ENCODE measurements at regions not wholly inside any gene's neighbourhood (a gene's known extent, or its start where the extent isn't known, plus 50 kb on each side); places are given as distances from the start of the nearest gene placed in this dataset.

GRCh38 chr1:116260621-116261020, 112.4 kb upstream of the ATP1A1 start:
- intact Hi-C loops (cut with DNase I): no loop called here
- no peak for DNase-seq

GRCh38 chr1:116261227-116261626, 111.8 kb upstream of the ATP1A1 start:
- DNase-seq: no peak
- intact Hi-C loops (cut with DNase I): no loop called here

GRCh38 chr1:116262207-116262994, 110.6 kb upstream of the ATP1A1 start:
- DNase-seq: no peak
- intact Hi-C loops (cut with DNase I): no loop called here

- intact Hi-C loops (cut with DNase I): no loop called here
- DNase-seq: no peak
These were observed 110.1 kb upstream of the ATP1A1 start for GRCh38 chr1:116262995-116263385.

DNA sequence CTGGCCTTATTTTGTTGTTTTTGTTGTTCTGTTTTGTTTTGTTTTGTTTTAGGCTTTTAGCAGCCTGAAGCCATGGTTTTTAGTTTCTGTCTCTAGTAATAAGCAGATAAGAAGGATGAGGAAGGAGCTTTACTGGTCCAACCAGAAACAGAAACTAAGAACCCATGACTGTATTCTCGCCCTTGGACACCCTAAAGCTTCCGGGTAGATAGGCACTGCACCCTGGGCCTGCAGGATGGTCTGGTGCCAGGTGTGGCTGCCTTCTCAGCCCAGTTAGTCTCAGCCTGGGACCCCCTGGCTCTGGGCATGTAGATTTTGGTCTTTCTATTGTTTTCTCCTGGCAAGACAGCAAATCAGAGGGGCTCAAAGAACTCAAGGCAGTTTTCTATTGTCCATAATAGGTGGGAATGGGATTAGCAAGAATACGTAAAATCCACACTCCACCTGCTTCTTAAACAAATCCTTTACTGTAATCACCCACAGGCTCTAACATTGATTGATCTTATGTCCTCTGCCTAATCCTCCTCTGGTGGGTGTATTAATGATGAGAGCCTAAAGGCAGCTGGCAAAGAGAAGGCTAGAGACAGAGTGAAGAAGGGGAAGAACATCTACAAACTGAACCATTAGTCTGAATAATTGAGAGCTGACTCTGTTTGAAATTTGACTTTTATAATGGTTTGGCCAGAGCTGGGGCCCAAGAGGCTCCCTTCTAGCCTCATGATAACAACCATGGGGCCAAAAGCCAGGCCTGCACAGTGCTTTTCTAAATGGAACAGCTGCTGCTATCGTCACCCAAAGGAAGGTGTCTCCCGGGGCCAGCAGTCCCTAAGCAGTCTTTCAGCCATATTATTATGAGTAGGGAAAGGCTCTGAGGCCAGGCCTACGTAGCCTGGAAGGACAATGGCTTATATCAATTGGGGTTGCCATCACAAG, 106.8 kb upstream of the ATP1A1 start:
- intact Hi-C loops (cut with DNase I): no loop called here
- DNase-seq: no peak

DNA sequence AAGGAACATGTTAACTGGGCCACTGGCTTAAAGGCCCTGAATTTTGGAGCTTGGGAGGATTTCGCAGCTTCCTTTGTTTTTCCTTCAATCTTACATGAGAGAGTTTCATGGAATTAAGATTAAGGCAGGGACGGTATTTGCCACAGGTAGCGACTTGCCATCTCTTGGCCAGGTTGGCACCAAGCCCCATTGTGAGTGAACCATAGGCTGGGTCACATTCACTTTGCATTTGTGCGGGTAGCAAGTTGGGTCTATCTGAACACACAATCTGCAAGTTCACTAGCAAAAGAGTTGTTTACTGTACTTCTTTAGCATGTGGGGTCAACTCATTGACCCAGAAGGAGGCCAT, 106.2 kb upstream of the ATP1A1 start:
- DNase-seq: no peak
- intact Hi-C loops (cut with DNase I): no loop called here

DNA sequence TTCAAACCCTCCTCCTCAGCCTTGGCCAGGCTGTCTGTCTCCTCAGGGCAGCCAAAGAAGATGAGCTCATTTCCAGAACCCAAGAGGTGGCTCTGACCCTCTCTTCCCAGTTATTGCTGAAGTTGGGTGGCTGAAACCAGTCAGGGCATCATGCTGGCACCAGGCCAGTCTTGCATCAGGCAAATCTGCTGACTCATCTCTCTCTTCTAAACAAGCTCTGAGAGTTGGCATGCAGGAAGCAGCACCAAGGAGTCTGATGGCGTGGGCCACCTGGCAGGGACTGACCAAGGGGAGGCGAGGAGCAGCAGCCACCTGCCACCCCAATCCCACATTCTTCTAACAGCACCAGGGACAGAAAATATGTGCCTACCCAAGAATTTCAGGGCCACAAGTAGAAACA, 104.8 kb upstream of the ATP1A1 start:
- intact Hi-C loops (cut with DNase I): no loop called here
- DNase-seq: peak; percentile 26 to 91 (median 54)

DNA sequence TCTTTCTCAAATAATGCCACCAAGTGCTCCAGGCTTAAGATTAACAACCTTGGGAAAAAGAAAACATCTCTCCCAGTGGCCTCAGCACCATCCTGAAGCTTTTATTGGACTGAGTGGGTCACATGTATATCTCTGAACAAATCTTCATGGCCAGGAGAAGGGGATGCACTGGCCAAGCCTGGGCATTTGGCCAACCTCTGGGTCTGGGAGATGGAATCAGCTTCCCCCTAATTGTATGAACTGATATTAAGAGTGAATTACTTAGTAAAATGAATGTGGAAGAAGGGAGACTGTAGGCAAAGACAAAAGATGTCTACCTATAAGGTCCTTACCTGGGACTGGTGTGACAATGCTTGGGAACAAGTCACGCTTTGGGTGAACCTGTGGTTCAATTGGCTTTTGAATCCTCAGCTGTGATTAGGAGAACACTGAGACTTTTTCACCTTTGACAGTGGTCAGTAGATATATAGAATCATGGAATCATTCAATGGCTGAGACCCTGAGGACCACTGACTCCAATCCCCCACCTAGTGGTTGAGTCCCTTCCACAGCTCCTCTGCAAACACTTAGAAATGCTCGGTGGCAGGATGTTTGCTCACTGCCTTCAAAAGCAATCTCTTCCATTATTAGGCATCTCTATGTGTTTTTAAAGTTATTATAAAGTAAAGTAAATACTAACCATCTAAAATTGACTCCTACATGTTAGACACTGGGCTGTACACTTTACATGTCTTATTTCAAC, 102.6 kb upstream of the ATP1A1 start:
- intact Hi-C loops (cut with DNase I): no loop called here
- DNase-seq: no peak

- DNase-seq: no peak
- intact Hi-C loops (cut with DNase I): no loop called here
These were observed 99.8 kb upstream of the ATP1A1 start for GRCh38 chr1:116273042-116273783.

DNA sequence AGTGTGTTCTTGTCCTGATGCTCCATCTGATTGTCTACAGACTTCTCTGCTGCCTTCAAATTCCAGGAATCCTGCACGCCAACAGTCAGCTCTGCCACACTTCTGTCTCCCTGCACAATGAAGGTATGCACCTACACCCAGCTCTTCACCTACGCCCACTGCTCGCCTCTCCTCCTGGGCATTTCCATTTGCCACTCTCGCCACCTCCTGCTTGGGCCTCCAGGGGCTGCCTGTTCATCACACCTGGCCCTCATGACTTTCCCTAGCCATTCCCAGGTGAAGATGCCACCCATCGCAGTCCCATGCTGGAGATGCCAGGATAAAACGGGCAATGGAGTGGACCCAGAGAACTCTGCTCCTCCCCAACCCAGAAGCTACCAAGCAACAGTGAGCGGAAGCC, 96.5 kb upstream of the ATP1A1 start:
- DNase-seq: peak in 2 of 10 donors; percentile 54 to 64
- intact Hi-C loops (cut with DNase I): no loop called here

DNA sequence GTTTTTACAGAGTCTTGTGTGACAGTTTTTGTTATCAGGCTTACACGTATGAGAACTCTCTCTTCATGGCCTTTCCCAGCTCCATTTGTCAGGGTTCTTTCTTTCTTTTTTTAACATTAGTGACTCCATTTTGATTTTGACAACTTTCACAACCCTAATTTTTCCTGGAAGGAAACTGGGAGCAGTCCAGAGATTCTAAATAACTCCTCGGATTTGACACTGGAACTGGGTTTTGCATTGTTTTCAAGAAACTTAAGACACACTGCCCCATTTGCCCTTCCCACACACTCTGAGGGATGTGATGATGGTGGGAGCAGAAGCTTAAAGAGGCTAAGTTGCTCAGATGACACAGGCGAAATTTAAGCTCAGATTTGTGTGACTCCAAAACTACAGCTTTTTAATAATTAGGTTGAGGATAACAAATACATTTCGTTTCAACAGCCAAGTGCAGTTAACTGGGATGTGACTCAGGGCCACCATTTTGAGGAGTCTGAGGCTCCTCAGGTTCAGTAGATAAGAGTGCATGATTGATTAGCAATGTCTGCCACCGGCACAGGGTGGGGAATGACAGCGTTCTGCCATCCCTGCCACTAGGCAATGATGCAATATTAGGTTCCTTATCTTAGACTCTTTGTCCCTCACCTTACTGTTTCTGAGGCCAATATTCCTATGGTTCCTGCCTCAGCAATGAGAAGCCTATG, 95.1 kb upstream of the ATP1A1 start:
- DNase-seq: no peak
- intact Hi-C loops (cut with DNase I): no loop called here

- intact Hi-C loops (cut with DNase I): no loop called here
- DNase-seq: no peak
These were observed 94.5 kb upstream of the ATP1A1 start for GRCh38 chr1:116278541-116278866.

- DNase-seq: no peak
- intact Hi-C loops (cut with DNase I): no loop called here
These were observed 93.3 kb upstream of the ATP1A1 start for GRCh38 chr1:116279715-116280114.

GRCh38 chr1:116284819-116285390, 88.1 kb upstream of the ATP1A1 start:
- DNase-seq: no peak
- intact Hi-C loops (cut with DNase I): no loop called here

GRCh38 chr1:116286541-116286971, 86.5 kb upstream of the ATP1A1 start:
- no peak for DNase-seq
- intact Hi-C loops (cut with DNase I): no loop called here

GRCh38 chr1:116287341-116288200, 85.5 kb upstream of the ATP1A1 start:
- no peak for DNase-seq
- intact Hi-C loops (cut with DNase I): no loop called here

DNA sequence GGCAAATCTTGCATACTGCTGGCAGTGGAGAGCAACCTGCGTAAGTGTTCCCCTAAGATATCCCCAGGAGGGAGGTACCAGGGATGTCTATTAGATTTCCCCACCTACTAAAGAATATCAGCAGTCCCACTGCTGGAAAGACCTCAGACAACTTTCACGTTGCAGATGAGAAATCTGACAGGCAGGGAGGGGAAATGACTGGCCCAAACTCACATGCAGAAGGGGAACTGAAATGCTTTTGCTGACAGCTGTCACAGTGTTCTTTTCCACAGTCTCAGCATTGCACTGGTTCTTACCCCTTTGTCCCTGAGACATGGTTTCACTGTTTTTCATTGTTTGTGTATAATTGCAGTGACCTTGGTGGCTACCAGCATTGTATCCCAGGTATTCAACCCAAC, 84.8 kb upstream of the ATP1A1 start:
- intact Hi-C loops (cut with DNase I): no loop called here

DNA sequence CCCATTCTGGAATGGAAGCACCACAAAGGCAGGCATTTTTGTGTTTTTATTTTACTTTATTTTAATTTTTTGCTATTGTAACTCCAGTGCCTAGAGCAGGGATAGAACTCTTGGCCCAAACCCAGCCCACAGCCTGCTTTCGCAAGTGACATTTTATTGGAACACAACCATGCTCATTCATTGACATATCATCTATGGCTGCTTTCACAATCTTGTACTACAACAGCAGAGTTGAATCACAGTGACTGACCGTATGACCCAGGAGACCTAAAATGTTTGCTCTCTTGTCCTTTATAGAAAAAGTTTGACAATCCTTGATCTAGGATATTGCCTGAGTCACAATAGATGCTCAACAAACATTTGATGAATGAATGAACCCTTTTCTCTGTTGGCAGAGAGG, 83.9 kb upstream of the ATP1A1 start:
- intact Hi-C loops (cut with DNase I): no loop called here
- DNase-seq: no peak

More for the DNA sequence above, 84.8 kb upstream of the ATP1A1 start:
- no peak for DNase-seq

Data from posterior cingulate gyrus (tissue), 11 donors.